T-helper 2 cell treated with Interferon-gamma antibody and Interleukin-4, amounts not matched to agents 100 ng/mL and 5 ng/mL, for 36 hours (primary cell): ENCODE measurements at regions not wholly inside any gene's neighbourhood (a gene's known extent, or its start where the extent isn't known, plus 50 kb on each side); places are given as distances from the start of the nearest gene placed in this dataset.
"Not testable (repeated sequence)": the region's sequence is repeated elsewhere in the genome, so short reads cannot be mapped to it uniquely, and the experiment has no call there.

ENCODE experiments used
- intact Hi-C: fragments of 100-400 bp; cut with micrococcal nuclease; formaldehyde crosslinking; loops from one replicate; pipeline ENCODE4 v1.15.1; 2023

DNA sequence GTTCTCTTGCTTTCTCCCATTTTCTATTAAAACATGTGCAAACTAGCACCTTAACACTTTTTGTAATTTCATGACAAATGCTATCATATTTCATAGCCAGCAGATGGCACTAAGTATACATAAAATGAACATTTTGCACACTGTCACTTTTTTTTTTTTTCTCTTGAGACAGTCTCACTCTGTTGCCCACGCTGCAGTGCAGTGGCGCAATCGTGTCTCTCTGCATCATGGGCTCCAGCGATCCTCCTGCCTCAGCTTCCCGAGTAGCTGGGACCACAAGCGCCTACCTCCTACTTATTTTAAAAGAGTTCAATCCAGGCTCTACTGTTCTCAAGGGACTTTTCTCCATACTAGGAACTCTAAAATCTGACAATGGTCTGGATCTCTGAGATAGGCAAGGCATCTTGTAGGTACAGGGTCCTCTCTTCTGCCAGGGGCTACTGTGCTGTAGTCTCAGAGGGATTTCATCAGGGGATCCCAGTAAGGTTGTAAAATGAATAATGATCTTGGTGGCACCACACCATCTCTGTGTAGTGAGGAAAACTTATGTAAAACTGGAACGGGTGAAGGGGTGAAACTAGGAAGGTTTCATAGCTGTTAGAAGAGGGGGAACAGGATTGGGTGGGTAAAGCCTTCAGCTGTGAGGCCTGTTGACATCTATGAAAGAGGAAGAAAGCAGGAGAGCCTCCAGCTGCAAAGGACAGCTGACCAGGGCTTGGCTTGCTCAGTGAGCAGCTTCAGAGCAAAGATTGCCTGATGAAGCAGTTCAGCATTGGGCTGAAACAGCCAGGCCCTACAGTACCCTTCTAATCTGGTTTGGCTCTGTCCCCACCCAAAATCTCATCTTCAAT lies 196.9 kb downstream of the AVL9 start:
- intact Hi-C loops = loop anchor here (2.0 kb wide), 2 partner anchors 361 to 415 kb away; no protein-coding TSS in a partner anchor

DNA sequence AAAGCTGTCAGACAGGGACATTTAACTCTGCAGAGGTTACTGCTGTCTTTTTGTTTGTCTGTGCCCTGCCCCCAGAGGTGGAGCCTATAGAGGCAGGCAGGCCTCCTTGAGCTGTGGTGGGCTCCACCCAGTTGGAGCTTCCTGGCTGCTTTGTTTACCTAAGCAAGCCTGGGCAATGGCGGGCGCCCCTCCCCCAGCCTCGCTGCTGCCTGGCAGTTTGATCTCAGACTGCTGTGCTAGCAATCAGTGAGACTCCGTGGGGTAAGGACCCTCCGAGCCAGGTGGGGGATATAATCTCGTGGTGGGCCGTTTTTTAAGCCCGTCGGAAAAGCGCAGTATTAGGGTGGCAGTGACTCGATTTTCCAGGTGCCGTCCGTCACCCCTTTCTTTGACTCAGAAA lies 192.8 kb downstream of the AVL9 start:
- intact Hi-C loops = not testable (repeated sequence)

GRCh38 chr7:32681174-32681518 lies 185.9 kb downstream of the AVL9 start:
- intact Hi-C loops = no loop called here

- intact Hi-C loops = no loop called here
Measured at GRCh38 chr7:32680259-32681173, 185.2 kb downstream of the AVL9 start.

DNA sequence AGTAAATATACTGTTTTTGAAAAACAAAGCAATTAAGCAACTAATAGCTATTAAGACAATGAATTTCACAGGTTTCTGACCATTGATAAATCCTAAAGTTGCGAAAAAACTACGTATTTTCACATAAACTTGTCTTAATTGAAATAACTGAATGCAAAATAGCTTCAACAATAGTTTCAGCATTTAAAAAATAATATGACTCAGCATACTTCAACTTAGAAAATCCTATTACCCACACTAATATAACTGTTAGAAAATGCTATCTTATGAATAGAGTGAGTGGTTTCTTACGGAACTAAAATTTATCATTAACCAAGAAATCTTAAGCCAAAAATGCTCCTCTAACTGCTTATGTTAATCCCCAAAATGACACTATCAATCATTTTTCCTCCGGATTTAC lies 183.9 kb downstream of the AVL9 start:
- intact Hi-C loops = no loop called here

DNA sequence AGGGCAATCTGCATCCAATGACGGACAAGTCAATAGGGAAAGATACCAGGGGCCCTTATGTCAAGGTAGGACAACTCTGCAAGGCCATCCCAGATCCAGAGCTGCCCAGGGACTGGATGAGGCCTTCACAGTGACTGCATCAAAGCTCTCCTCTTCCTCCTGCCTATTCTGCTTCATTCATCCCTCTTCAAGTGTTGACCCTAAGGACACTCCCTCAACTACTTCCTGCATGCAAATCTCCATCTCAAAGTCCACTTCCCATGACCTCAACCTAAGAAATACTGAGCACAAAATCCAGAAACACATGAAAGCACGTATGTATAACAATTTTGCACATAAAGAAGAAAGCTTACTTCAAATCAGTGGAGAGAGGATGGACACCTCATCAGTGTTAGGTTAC lies 182.3 kb downstream of the AVL9 start:
- intact Hi-C loops = no loop called here

DNA sequence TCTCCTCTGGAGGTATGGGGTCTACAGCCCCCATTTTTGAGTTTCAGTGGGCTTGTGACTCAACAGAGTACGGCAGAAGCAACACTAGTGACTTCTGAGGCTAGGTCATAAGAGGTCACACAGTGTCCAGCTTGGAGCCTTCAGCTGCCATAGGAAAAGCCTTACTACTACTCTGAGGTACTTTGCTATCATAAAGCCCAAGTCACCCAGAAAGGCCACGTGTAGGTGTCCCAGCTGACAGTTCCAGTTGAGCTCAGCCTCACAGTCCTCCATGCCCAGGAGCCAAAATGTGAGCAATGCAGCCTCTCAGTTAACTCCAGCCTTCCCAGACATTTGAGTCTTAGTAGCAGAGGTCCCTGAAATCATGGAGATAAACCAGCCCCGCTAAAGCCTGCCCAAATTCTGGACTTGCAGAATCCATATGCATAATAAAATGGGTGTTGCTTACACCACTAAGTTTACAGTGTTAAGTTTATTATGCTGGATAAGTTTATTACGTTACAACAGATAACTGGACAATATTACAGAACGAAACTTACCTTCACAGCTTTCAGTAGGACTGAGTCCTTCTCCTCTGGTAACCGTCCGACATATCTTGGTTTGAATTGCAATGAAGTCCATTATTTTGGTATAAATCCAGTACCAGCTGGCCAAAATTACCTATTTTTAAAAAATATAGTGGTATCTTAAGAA lies 181.1 kb downstream of the AVL9 start:
- intact Hi-C loops = no loop called here

DNA sequence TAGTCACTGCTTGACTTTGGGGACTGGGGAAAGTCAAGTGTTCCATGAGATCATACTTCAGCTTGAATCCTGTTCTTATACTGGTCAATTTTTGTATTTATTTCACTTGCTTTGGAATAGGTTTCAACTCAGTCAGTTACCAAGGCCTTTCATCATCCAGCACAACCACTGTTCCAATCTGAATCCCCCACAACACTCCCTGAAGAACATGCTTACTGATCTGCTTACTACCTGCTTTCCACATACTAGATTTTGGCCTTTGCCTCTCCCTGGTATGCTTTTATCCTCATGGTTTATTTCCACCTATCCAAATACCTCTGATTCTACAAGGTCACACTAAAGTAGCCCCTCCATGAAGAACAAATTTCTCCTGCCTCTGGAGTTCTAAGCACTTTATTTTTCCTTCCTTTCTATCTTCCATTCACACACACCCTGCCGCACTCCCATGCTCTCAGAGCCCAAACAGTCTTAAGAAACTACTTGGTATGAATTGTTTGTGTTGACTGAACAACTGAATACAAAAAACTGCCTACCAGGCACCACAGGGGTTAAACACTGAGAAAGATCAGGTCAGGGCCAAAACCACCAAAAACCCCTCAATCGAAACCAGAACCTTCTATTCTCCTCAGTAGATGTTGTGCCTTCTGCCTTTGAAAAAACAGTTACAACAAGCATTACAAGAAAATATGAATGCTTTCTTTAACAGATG lies 178.1 kb downstream of the AVL9 start:
- intact Hi-C loops = no loop called here

GRCh38 chr7:32670110-32671025 lies 175.1 kb downstream of the AVL9 start:
- intact Hi-C loops = no loop called here

- intact Hi-C loops = not testable (repeated sequence)
Measured at GRCh38 chr7:32669173-32669870, 174.0 kb downstream of the AVL9 start.

DNA sequence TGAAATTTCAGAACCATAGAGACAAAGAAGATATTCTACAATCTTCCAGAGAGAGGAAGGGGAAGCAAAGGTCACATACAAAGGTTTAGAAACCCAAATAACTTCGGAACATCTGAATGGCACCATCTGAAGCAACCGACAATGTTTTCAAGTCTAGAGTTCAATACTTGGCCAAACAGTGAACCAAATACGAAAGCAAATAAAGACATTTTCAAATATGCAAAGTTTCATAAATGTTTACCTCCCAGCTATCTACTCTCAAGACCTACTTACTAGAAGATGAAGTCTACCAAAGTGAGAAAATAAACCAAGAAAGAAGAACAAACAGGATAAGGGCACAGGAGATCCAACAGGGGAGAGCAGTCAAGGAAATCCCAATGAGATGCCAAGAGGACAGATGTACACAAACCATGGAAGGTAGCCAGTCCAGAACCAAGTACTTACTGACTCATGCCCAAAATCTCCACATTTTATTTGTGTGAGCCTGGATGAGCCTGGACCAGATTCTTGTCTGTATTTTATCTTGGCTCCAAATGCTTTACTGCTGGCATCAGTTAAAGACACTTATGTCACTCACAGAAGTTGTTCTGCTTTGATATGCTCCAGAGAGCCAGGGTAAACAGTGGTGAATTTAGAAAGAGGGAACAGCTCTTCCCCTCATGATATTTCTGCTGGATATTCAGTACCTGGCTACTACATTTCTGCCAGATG lies 173.3 kb downstream of the AVL9 start:
- intact Hi-C loops = not testable (repeated sequence)

GRCh38 chr7:32667586-32667985 lies 172.3 kb downstream of the AVL9 start:
- intact Hi-C loops = not testable (repeated sequence)

DNA sequence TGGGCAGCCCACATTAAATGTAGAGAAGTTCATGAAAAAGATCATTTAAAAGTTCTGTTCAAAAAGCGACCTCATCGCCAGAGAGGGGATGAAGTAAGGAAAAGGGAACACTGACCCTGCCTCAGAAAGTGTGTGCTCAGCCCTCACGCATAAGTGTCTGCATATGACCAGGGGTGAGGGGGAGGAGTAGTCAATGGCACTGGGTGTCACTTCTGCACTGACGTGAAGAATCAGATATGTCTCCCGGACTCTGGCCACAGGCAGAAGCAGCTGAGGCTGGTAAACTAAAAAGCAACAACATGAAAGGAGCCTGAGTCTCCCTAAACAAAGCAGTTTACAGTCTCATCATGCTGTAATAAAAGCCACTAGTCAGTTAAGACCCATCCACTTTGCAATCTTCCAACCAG lies 168.5 kb downstream of the AVL9 start:
- intact Hi-C loops = not testable (repeated sequence)

GRCh38 chr7:32662509-32662908 lies 167.2 kb downstream of the AVL9 start:
- intact Hi-C loops = not testable (repeated sequence)

DNA sequence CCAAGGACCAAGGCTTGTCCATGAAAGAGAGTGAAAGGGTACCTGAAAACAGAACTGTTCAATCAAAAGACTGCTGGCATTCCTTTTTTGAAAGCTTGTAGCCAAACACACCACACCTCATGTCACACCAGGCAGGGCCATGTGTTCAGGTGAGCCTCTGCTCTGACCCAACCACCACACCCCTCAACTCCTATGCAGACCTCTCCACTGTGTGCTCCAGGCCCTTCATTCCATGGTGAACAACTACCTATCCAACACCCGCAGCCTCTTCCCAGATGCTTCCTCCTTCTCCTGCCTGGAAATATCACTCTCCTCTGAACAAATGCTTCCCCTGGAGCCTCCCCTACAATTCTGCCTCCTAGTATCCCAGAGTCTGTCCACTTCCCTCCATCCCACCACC lies 166.6 kb downstream of the AVL9 start:
- intact Hi-C loops = no loop called here

DNA sequence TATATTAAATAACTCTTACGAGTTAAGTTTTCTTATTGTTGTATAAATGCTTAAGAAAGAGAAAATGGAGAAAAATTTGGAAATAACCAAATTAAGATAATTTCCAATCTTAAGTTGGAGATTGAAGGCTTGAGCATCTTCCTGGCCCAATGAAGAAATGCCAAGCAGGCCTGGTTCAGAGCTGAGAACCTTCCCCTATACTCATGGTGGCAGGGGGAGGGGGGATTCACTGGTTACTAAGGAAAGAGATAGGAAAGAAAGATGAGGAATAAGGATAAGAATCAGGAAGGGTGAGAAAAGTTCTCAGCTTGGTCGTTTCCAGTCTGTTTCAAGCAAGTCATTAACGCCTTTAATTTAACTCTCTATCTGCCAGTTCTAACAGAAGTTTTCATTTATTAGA lies 166.2 kb downstream of the AVL9 start:
- intact Hi-C loops = no loop called here

DNA sequence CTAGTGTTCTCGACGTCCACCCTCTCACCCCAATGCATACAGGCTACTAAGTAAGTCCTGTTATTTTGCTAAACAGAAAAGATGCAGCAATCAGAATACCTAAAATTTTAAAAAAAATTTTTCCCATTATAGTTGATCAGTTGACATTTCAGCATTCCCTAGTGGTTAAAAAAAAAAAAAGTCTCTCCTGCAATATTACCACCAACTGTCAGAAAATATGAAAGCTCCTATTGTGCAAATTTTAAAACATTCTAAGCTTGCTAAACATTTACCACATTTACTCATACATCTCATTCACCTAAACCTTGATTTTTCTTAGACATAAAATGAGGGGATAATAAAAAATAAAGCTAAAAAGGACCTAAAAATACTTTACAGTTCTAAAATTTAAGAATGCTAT lies 165.6 kb downstream of the AVL9 start:
- intact Hi-C loops = no loop called here

- intact Hi-C loops = no loop called here
Measured at GRCh38 chr7:32659853-32660252, 164.6 kb downstream of the AVL9 start.

GRCh38 chr7:32658467-32658869 lies 163.2 kb downstream of the AVL9 start:
- intact Hi-C loops = no loop called here
